DOHH2 (cell line): ENCODE measurements at regions not wholly inside any gene's neighbourhood (a gene's known extent, or its start where the extent isn't known, plus 50 kb on each side); places are given as distances from the start of the nearest gene placed in this dataset.

Experiments used
- H3F3A ChIP-seq: fragments of 200-600 bp; sonication (generic), shearing (Covaris generic); 2 replicates; pipeline ENCODE4 v1.6.0; 2016; ENCODE audit warnings: antibody characterized with exemption, mild to moderate bottlenecking; ENCODE audit not compliant: control insufficient read depth, insufficient read depth
- H3K27ac ChIP-seq: fragments of 200-600 bp; sonication (generic); 2 replicates; pipeline ENCODE4 v1.5.1; 2014; ENCODE audit warnings: low read depth, mild to moderate bottlenecking, low read length, moderate library complexity
- H3K27me3 ChIP-seq: fragments of 200-600 bp; sonication (generic); 2 replicates; pipeline ENCODE4 v1.6.1; 2014; ENCODE audit warnings: mild to moderate bottlenecking, low read length, mixed read lengths; ENCODE audit not compliant: control insufficient read depth
- H3K36me3 ChIP-seq: fragments of 200-600 bp; sonication (generic); 2 replicates; pipeline ENCODE4 v1.6.1; 2014; ENCODE audit warnings: mild to moderate bottlenecking, low read length, moderate library complexity, mixed read lengths; ENCODE audit not compliant: control insufficient read depth
- H3K4me1 ChIP-seq: fragments of 200-600 bp; sonication (generic); 2 replicates; pipeline ENCODE4 v1.6.1; 2014; ENCODE audit warnings: mild to moderate bottlenecking, low read length, mixed read lengths; ENCODE audit not compliant: control insufficient read depth
- H3K4me2 ChIP-seq: fragments of 200-600 bp; sonication (generic); 2 replicates; pipeline ENCODE4 v1.6.0; 2014; ENCODE audit warnings: mild to moderate bottlenecking, low read length, moderate library complexity
- H3K4me3 ChIP-seq: fragments of 200-600 bp; sonication (generic); 2 replicates; pipeline ENCODE4 v1.5.1; 2014; ENCODE audit warnings: mild to moderate bottlenecking, low read length, mixed read lengths
- H3K79me2 ChIP-seq: fragments of 200-600 bp; sonication (generic); 2 replicates; pipeline ENCODE4 v1.6.1; 2014; ENCODE audit warnings: mild to moderate bottlenecking, low read length, mixed read lengths; ENCODE audit not compliant: control insufficient read depth
- H3K9me2 ChIP-seq: fragments of 200-600 bp; sonication (generic); replicated peaks from 2 replicates; pipeline ENCODE4 v1.6.1; 2014; ENCODE audit warnings: mild to moderate bottlenecking, low read length, mixed read lengths; ENCODE audit not compliant: control insufficient read depth
- H3K9me3 ChIP-seq: fragments of 200-600 bp; sonication (generic); 2 replicates; pipeline ENCODE4 v1.6.1; 2014; ENCODE audit warnings: antibody characterized with exemption, low read length, mixed read lengths; ENCODE audit not compliant: control insufficient read depth, insufficient read depth
- H4K20me1 ChIP-seq: fragments of 200-600 bp; sonication (generic); 2 replicates; pipeline ENCODE4 v1.6.0; 2014; ENCODE audit warnings: low read depth, mild to moderate bottlenecking, antibody characterized with exemption, low read length, moderate library complexity; ENCODE audit not compliant: control insufficient read depth, insufficient read depth
- CTCF ChIP-seq: fragments of 200-600 bp; sonication (generic); IDR thresholded peaks from one replicate; pipeline ENCODE4 v1.5.1; 2014; ENCODE audit warnings: antibody characterized with exemption, mild to moderate bottlenecking, low read depth, low read length; ENCODE audit not compliant: poor library complexity, severe bottlenecking
- EZH2phosphoT487 ChIP-seq: fragments of 200-600 bp; sonication (generic); IDR thresholded peaks from 2 replicates; pipeline ENCODE4 v1.6.1; 2017; ENCODE audit warnings: borderline replicate concordance, mild to moderate bottlenecking, antibody characterized with exemption, low read length, moderate library complexity, mixed read lengths

- TF ChIP-seq CTCF (no peak), EZH2phosphoT487 (no peak)
- Histone ChIP-seq H3K4me3 (no peak overlapping the region), H3K4me1 (peaks cover 3% of the 10 kb centered on the region; the same call in 1 of the 2 replicates), H3K4me2 (no peak overlapping the region), H3K36me3 (no peaks in the 10 kb centered on the region), H3K79me2 (no peaks in the 10 kb centered on the region), H3F3A (no peaks in the 10 kb centered on the region), H3K9me3 (no peaks in the 10 kb centered on the region), H3K27ac (no peak overlapping the region), H3K27me3 (no peaks in the 10 kb centered on the region), H3K9me2 (no peaks in the 10 kb centered on the region), H4K20me1 (no peaks in the 10 kb centered on the region)
Observed at GRCh38 chr5:87686975-87687374, 274.2 kb upstream of the CCNH start.

GRCh38 chr5:87686018-87686417 is 273.3 kb upstream of the CCNH start:
- Histone ChIP-seq H4K20me1 (no peaks in the 10 kb centered on the region), H3K79me2 (no peaks in the 10 kb centered on the region), H3K9me3 (no peaks in the 10 kb centered on the region), H3K9me2 (no peaks in the 10 kb centered on the region), H3K4me3 (no peak overlapping the region), H3K27me3 (no peaks in the 10 kb centered on the region), H3K36me3 (no peaks in the 10 kb centered on the region), H3F3A (no peaks in the 10 kb centered on the region), H3K4me2 (no peak overlapping the region), H3K27ac (no peak overlapping the region), H3K4me1 (peaks cover 3% of the 10 kb centered on the region; the same call in 1 of the 2 replicates)
- TF ChIP-seq EZH2phosphoT487 (no peak), CTCF (no peak)

GRCh38 chr5:87674235-87674634 is 261.5 kb upstream of the CCNH start:
- Histone ChIP-seq H3K9me3 (no peaks in the 10 kb centered on the region), H3K4me3 (no peak overlapping the region), H3K4me2 (no peak overlapping the region), H3F3A (no peaks in the 10 kb centered on the region), H3K9me2 (no peaks in the 10 kb centered on the region), H3K36me3 (no peaks in the 10 kb centered on the region), H3K27me3 (no peaks in the 10 kb centered on the region), H3K79me2 (no peaks in the 10 kb centered on the region), H3K27ac (no peak overlapping the region), H4K20me1 (no peaks in the 10 kb centered on the region), H3K4me1 (no peaks in the 10 kb centered on the region)
- no peak for TF ChIP-seq CTCF
- TF ChIP-seq EZH2phosphoT487: no peak

- no peak overlapping the region for H3K4me3 ChIP-seq
- no peak for TF ChIP-seq CTCF
- no peak for TF ChIP-seq EZH2phosphoT487
- H3K4me2 ChIP-seq: no peak overlapping the region
Observed at GRCh38 chr5:87671146-87671545, 258.4 kb upstream of the CCNH start.

More at GRCh38 chr5:87671146-87671545, 258.4 kb upstream of the CCNH start:
- no peaks in the 10 kb centered on the region for H4K20me1 ChIP-seq
- no peaks in the 10 kb centered on the region for H3F3A ChIP-seq
- no peaks in the 10 kb centered on the region for H3K79me2 ChIP-seq
- H3K4me1 ChIP-seq: no peaks in the 10 kb centered on the region
- no peak overlapping the region for H3K27ac ChIP-seq
- H3K36me3 ChIP-seq: no peaks in the 10 kb centered on the region
- no peaks in the 10 kb centered on the region for H3K9me3 ChIP-seq
- H3K27me3 ChIP-seq: no peaks in the 10 kb centered on the region
- H3K9me2 ChIP-seq: no peaks in the 10 kb centered on the region
